HG03342 (cell line): ENCODE measurements at regions not wholly inside any gene's neighbourhood (a gene's known extent, or its start where the extent isn't known, plus 50 kb on each side); places are given as distances from the start of the nearest gene placed in this dataset.
A peak's percentile ranks its signal among the peaks of the same experiment; 100 is the strongest.

Source experiments
- ATAC-seq: cut with Tn5 transposase; IDR thresholded peaks from one replicate; pipeline ENCODE4 v1.9.1; 2021; ENCODE audit warnings: mild to moderate bottlenecking, moderate library complexity; ENCODE audit not compliant: unreplicated experiment

GRCh38 chr16:8199390-8199789, 390.9 kb downstream of the TMEM114 start:
- no peak for ATAC-seq

DNA sequence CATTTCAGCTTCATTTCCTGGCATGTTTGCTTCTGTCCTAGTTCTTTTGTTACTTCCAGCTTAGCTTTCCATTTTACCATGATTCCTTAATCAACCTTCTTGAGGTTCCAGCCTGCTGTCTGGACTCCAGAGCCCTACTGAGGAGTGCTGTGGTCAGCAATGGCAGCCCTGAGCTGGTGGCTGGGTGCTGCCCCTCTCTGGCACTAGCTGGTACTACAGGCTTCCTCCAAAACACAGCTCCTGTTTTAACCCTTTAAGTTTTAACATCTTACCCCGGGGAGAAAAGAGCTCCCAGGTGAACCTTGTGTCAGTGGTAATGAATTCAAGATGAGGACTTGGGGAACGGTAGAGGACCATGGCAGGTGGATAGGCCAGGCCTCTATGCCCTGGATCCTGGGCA, 395.5 kb downstream of the TMEM114 start:
- ATAC-seq: no peak

DNA sequence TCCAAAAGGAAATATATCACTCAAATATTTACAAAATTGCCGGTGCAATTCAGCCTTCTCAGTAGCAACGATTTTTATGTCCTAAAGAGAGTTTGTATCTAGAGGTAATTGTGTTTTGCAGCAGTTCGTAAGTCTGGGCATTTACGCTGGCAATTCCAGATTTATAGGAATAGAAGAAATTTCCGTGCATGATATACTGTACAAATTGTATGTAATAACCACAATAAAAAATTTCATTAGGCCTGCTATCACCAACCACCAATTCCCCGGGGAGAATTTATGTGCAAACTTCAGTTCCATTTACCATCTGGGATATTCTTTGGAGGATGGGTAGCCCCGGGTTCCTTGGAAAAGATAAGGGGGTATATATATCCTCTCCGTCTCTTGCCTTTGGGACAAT, 401.5 kb downstream of the TMEM114 start:
- no peak for ATAC-seq

DNA sequence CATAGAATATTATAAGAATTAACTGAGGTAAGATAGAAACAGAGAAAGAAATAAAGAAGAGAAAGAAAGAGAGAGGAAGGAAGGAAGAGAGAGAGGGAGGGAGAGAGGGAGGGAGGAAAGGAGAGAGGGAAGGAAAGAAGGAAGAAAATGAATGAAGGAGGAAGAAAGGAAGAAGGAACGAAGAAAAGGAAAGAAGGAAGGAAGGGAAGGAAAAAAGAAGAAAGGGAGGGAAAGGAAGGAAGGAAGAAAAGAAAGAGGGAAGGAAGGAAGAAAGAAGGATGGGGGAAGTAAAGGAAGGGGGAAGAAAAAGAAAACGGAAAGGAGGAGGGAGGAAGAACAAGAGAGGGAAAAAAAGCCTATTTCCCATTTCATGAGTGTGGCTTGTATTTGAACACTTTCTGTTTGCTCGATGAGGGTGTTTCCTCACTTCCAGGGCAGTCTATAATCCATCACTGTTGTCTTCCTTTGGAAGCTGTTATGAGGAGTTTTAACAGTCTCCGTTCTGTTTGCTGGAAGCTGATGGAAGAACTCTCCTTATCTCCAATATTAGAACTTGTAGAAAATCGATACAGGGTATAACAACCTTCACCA, 402.4 kb downstream of the TMEM114 start:
- ATAC-seq: no peak

DNA sequence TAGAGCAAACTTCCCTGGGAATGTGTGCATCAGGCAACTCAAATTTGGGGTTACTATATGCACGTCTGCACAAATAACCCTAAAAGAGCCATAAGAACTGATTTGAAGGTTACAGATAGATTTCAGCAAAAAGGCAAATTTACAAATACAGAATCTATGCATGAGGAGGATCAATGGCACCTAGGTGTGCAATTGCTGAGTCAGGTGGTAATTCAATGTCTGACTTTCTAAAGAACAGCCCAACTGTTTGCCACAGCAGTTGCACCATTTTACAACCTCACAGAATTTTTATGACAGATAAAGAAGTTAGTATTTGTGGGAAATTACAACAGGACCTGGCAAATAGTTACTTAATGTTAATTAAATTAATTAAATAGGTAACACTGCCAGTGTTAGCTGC, 405.5 kb downstream of the TMEM114 start:
- ATAC-seq: no peak

DNA sequence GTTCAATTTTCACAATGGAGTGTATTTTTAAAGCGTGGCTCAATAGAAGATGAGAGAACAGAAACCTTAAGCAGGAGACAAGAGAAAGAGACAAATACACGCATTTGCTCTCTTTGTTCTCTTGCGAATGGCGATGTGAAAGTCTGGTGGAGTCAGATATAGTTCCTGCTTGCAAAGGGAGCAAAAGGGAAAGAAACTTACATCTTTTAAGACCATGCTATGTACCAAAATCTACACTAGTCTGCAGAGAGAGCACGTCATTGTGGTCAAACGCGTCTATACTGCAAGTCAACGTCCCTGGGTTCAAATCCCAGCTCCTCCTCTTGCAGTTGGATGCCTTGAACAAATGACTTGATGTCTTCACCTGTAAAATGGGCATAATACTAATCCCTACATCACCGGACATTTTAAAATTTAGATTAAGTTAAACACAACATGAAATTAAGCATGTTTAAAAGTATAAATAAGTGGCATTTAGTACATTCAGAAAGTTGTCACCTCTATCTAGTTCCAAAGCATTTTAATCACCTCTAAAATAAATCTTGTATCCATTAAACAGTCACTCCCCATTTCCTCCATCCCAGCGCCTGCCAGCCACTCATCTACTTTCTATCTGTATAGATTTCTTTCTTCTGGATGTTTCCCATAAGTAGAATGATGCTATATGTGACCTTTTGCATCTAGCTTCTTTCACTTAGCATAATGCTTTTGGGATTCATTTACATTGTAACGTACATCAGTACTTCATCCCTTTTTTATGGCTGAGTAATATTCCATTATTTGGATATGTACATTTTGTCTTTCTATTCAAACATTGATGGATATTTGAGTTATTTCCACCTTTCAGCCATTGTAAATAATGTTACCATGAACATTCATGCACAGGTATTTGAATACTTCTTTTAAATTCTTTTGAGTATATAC, 406.9 kb downstream of the TMEM114 start:
- no peak for ATAC-seq

- ATAC-seq: no peak
Measured at GRCh38 chr16:8182761-8183160, 407.6 kb downstream of the TMEM114 start.

DNA sequence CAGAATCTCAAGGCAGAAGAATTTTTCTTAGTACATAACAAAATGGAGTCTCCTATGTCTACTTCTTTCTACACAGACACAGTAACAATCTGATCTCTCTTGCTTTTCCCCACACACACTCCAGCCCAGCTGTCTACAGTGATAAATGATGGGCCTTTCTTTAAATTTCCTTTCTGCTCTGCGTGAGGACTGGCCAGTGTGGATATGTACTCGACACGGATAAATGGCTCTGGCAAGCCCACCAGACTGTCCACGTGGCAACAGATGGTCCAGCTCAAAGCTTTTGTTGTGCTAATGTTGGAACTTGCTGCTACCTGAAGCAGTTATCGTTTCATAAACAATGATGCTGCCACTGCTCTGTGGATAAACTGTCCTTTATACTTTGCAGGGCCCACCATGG, 410.7 kb downstream of the TMEM114 start:
- ATAC-seq: no peak

DNA sequence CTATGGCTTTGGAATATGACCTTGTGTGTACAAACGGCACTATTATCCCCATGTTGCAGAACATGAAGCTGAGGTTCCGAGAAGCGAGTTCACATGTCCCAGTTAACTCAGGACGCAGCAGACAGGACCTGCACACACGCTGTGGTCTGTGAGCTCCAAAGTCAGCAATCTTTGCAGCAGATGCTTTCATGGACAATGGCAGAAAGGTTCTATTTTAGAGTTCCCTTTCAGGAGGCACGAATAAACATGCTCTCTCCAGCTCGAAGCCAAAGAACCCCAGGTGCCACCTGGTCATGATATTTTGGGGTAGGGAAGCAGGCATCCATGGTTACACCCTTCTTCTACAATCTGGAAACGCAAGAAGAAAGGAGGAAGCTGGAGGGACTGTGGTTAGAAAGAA, 412.0 kb downstream of the TMEM114 start:
- no peak for ATAC-seq

DNA sequence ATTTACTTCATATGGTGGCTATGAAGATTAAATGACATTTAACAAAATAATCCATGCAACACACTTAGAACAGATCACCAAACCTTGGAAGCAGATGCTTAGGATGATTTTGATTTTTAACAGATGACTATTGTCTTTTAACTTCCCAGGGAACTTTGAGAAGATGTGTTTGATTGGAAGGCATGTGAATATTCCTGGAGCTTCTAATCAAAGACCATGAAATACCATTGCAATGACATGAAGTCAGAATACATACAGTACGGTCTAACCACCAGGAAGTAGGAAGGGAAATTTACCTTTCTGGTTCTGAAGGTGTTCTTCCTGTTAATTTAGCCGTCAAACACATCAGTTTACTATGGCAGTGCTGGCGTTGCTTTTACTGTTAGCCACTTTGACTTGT, 414.9 kb downstream of the TMEM114 start:
- no peak for ATAC-seq

DNA sequence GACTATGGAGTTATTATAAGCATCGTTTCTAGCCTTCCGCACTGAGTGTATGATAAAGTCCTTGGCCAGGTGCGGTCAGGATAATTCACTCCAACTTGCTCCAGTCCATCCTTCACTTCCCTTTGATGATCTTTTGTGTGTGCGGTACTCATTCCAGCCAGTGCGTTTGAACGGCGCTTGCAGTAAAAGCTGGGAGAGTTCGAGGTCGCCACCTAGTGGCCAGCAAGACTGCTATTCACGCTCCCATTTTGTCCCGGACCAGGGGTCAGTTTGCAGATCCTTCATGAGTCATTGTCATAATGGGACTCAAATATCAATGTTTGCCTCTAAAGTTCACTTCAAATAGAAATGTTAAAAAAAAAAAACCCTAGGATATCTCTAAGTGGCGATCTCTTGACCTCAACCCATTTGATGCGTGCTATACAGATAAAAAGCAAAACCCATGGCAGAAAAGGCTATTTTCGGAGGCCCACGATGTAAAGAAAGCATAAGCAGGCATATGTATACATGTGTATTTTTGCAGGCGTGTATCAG, 417.1 kb downstream of the TMEM114 start:
- peak; percentile 61 for ATAC-seq

DNA sequence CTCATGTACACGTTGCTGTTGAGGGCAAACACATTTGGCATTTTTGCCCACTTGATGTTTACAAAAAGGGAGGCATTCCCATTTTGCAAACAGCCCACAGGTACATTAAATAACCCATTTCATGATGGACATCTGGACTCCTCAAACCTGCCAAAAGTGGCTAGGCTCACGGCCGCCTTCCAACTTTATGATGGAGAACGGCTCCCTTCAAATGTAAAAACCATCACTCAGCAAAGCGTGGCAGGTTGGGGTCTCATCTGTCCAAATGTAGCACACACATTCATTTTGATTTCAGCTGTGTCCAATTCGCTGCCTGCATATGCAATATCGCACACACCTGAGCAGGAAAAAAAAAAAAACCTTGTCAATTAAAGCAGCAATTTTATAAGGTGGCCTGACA, 417.8 kb downstream of the TMEM114 start:
- ATAC-seq: no peak

DNA sequence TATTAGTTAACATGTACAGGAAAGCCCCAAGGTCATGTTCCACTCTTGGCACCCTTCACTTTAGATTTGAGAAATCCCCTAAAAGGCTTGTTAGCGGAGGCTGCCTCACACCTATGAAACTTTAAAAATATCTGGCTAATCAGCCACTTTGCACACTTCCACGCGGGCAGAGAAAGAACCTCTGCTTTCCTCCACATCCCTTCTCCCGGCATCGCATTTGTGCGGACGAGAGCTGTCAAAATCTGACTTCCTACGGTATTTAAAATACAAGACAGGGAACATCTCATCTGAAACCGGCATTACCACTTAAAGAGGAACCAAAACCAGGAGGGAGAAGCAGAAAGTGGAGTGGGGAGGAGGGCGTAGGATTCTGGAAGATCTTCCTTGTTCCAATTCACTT, 422.3 kb downstream of the TMEM114 start:
- no peak for ATAC-seq

DNA sequence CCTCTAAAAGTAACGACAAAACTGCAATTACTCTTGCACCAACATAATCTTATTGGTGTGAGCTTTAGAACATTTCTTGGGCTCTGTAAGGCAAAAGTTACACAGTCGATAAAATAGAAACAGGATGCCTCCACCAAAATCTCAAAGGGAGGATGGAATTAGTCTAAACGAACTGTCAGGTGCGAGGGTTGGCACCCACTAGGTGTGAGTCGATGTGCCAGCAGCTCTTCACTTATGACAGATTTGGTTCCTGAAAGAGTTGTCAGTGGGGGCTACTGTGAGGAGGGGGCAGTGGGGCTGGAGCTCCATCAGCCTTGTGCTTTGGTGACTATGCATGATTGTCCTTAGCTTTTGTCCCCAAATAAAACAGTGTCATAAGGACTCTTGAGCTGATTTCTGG, 422.9 kb downstream of the TMEM114 start:
- ATAC-seq: no peak

- ATAC-seq: no peak
Measured at GRCh38 chr16:8158051-8158450, 432.3 kb downstream of the TMEM114 start.

DNA sequence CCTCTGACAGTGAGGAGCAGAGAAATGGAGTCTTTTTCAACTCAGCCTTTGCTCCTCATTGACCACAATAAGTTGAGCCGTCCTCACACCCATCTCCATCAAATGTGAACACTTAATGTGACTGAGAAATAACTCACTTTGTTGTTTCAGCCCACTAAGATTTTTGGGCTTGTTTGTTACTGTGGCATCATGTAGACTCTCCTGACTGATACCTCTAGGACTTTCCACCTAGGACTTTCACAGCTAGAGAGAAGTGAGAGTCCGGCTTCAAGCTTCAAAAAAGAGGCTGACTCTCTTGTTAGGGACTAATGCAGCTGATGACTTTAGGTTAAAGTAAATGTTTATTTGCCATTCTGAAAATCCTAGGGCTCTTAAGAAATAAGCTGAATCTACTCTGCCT, 435.0 kb downstream of the TMEM114 start:
- no peak for ATAC-seq

DNA sequence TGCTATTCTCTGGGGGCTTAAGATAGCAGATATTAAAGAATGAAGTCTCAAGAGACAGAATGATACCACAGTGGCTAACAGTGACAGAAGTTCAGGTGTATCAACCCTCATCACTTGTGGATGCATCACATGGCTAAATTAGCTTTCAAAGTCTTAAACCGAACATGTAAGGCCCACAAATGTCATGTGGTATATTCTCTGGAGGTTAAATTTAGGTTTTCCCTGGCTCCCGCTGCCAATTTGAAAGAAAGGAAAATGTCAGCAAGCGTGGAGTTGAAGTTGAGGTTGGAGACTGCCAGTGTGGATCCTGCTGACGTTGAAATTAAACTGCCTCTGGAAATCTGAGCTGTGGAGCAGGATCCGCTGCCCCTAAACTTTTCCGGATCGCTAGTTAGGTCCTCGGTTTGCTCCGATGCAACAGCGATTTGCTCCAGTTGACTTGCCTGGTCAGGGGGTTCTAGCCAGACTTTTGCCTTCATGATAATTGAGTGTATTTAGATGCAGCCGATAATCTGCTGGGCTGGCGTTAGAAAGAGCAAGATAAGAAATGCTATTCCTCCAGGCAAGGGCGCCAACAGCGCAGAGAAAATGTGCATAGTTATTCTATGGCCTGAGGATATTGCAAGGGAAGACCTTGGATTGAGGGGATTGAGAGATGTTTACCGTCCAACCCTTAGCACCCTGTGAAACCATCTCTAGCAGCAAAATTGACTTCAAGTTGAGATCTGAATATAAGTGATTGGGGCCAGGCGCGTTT, 443.9 kb downstream of the TMEM114 start:
- no peak for ATAC-seq

DNA sequence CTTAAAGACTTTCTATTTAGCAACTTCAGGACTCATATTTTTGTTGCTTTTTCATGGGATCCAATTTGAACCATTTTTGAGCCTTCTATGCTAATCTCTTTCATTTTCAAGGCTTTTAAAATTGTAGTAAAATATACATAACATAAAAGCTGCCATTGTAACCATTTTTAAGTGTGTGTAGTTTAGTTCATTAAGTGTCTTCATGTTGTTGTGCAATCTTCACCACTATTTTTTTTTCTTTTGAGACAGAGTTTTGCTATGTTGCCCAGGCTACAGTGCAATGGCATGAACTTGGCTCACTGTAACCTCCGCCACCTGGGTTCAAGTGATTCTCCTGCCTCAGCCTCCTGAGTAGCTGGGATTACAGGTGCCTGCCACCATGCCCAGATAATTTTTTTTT, 451.6 kb downstream of the TMEM114 start:
- no peak for ATAC-seq

- no peak for ATAC-seq
Measured at GRCh38 chr16:8137606-8138005, 452.7 kb downstream of the TMEM114 start.

DNA sequence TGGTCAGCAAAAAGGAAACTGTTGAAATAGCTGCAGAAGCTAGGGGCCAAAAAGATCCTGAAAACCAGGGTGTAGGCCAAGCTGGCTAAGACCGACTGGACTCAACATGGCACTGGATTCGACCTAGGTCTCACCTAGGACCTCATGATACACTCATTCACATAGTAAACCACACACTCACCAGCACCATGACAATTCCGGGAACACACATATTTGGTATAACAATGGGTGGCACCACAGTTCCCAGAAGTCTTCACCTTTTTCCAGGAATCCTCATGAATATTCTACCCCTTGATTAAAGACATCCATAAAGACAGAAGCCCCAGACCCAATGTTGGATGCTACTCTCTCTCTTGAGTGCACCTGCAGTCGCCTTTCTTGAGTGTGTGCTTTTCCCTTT, 460.1 kb downstream of the TMEM114 start:
- ATAC-seq: no peak

- ATAC-seq: no peak
Measured at GRCh38 chr16:8127070-8127469, 463.2 kb downstream of the TMEM114 start.

DNA sequence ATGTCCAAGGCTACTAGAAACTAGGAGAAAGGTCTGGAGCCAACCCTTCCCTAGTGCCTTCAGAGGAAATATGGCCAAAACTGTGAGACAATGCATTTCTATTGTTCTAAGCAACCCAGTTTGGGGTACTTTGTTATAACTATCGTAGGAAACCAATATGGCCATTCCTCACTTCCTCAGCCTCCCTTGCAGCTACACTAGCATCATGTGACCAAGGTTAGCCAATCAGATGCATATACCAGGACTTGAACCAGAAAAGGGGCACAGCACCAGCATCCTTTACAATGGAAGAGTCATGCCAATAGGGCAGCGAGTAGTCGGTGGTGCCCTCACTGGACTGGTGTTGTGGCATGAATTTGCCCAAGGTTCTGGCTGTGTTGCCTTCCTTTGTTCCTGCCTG, 464.0 kb downstream of the TMEM114 start:
- ATAC-seq: no peak
